K562 (cell line): ENCODE measurements at regions not wholly inside any gene's neighbourhood (a gene's known extent, or its start where the extent isn't known, plus 50 kb on each side); places are given as distances from the start of the nearest gene placed in this dataset.

Experiments
- JUNB ChIP-seq: fragments of 450-650 bp; formaldehyde crosslinking; conservative IDR thresholded peaks from 2 replicates; pipeline ENCODE4 v1.4.0; 2020; ENCODE audit warnings: mild to moderate bottlenecking
- ZNF407 ChIP-seq: fragments of 450-650 bp; IDR thresholded peaks from 2 replicates; pipeline ENCODE4 v1.6.1; 2016; ENCODE audit warnings: low read depth
- TF ChIP-seq, protein P1 (sequence below), 2 experiments: fragments of 450-650 bp in 1 of 2; sonication (generic) in 1 of 2; formaldehyde crosslinking; conservative IDR thresholded peaks; 2 replicates each; pipeline versions ENCODE4 v1.4.0 to v1.8.1; 2020 to 2022; ENCODE audit warnings: mild to moderate bottlenecking in 1 of 2, missing genetic modification reagents in 1 of 2

- TF ChIP-seq ZNF407 = no peak
- no peak for TF ChIP-seq JUNB (CRISPR knock-in tag)
- TF ChIP-seq, protein P1, sequence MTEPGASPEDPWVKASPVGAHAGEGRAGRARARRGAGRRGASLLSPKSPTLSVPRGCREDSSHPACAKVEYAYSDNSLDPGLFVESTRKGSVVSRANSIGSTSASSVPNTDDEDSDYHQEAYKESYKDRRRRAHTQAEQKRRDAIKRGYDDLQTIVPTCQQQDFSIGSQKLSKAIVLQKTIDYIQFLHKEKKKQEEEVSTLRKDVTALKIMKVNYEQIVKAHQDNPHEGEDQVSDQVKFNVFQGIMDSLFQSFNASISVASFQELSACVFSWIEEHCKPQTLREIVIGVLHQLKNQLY (CRISPR knock-in tag; conservative IDR thresholded peaks at IDR 0.05) = no peak
- TF ChIP-seq, all 486 proteins: peak for 0
Observed at GRCh38 chr2:67564076-67564475, 166.9 kb downstream of the ETAA1 start (continued).
